ENCODE measurements at regions not wholly inside any gene's neighbourhood (a gene's known extent, or its start where the extent isn't known, plus 50 kb on each side); places are given as distances from the start of the nearest gene placed in this dataset.
"Not testable (repeated sequence)": the region's sequence is repeated elsewhere in the genome, so short reads cannot be mapped to it uniquely, and the experiment has no call there.

GRCh38 chr13:58655086-58655485 is 1023.5 kb downstream of the PCDH17 start:
- DNase-seq = no peak

- no peak for DNase-seq
Observed at GRCh38 chr13:58660826-58661225, 1029.3 kb downstream of the PCDH17 start.

DNA sequence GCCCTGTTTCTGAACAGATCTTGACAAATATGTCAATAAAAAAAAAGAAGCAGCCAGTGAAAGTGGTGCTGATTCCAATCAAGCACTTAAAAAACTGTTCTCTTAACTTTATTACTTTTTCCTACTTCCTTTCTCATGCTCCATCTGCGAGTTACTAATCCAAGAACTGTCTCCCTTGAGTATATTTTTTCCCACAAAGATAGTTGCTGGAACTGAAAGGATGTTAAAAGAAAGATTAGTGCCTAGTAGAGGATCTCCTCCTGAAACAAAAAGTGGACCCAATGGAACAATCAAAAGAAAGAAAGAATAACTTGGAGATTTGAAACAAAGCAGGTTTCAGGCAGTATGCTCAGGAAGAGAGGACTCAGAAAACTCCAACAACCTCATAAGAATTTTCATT is 1034.8 kb downstream of the PCDH17 start:
- DNase-seq = no peak

GRCh38 chr13:58667096-58667495 is 1035.6 kb downstream of the PCDH17 start:
- no peak for DNase-seq

GRCh38 chr13:58680115-58680514 is 1048.6 kb downstream of the PCDH17 start:
- no peak for DNase-seq

GRCh38 chr13:58682616-58683015 is 1051.1 kb downstream of the PCDH17 start:
- no peak for DNase-seq

DNA sequence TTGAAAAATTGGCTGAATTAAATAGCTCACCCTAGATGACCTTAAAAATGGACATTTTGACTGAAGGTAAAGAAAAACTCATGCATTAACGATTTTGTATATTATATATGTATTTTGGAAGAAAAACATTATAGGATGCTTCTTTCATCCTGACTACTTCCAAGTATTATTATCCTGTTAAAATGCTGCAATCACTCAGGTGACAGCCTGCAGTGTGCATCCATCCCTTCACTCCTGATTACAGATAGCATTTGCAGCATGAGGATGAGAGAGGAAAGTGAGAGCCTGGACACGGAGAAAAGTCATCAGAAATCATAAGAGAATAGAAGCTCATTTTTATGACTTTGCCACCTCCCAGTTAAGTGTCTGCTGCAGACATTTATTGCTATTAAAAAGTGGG is 1055.6 kb downstream of the PCDH17 start:
- DNase-seq = no peak

DNA sequence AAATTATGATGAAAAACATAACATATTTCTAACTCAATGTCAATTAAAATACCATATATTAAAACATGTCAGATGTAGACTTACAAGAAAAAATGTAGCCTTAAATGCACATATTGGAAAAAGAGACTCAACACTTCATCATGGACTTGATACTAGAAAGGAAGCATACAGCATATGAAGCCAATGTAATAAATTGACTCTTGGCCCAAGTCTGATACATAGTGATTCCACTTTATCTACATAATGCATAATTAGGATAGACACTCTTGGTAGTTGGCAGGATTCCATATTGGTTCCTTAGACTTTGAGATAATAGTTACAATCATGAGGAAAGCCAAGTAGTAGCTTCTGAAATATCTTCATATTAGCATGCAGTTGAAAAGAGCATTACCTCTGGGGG is 1067.0 kb downstream of the PCDH17 start:
- no peak for DNase-seq

DNA sequence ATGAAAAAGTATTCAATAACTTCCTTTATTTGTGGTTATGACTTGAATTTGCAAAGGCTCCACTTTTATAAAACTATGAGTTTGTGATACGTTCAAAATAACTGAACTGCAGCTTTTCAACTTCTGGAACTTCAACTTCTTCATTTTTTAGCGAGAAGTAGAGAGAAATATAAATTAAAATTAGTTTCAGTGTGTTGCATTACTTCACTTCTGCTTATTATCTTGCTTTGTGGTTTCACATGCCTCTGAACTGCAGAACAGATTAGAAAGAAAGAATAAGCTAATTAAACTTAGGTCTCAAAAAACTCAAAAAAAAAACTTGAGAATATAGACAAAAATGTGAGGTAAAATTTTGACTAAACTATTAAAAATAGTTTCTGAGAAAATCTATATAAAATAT is 1073.4 kb downstream of the PCDH17 start:
- DNase-seq = no peak

DNA sequence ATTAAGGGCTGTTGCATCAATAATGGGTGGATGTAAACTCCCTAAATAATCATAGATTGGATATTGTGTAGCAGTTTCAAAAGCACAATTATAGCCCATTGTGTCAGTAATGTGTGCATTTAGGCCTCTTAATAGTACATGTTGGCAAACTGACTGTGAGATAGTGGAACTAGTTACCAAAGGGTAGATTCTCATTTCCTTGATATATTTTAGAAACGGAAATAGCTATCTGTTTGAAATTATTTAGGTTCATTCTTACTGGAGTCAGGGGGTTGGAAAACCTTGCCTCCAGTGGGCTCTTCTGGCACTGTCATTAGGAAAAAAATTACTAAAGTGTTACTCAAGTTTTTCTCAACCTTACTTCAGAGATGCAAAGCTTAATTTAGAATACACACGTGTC is 1074.9 kb downstream of the PCDH17 start:
- no peak for DNase-seq

GRCh38 chr13:58712191-58712590 is 1080.6 kb downstream of the PCDH17 start:
- no peak for DNase-seq

- not testable (repeated sequence) for DNase-seq
Observed at GRCh38 chr13:58714016-58714415, 1082.5 kb downstream of the PCDH17 start.

DNA sequence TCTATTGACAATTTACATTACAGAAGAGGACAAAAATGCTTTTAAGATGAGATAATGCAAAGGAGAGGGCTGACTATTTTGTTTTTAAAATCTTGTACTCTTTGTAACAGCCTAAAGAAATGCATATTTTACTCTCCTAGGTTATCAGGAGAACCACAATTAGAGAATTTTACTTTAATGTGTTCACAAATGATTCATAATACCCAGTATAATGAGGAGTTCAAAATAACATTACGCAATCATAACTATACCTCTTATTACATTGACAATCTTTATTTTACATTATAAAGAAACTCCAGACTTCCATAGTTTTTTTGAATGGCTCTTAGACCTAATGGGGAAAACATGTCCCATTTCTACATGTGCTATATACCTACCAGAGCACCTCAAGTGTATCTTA is 1089.7 kb downstream of the PCDH17 start:
- DNase-seq = no peak

DNA sequence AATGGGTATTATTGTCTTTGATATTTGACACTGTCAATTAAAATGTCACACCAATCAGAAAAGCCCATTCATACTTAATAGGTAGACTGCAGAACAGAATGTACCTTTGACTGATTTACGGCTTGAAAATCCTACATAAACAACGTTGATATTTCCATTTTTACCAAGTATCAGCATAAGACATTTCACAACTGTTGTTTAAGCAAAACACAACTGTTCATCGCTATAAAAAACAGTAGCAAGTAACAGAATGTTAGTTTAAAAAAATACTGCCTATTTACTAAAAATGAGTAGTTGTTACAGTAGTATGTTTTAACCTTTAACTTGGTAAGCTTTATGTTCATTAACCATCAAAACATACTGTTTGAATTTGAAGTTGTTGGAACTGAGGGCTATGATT is 1096.6 kb downstream of the PCDH17 start:
- no peak for DNase-seq

GRCh38 chr13:58729361-58729760 is 1097.8 kb downstream of the PCDH17 start:
- DNase-seq = peak; percentile 48

- no peak for DNase-seq
Observed at GRCh38 chr13:58744686-58745085, 1113.1 kb downstream of the PCDH17 start.

- no peak for DNase-seq
Observed at GRCh38 chr13:58767566-58767965, 1136.0 kb downstream of the PCDH17 start.

- DNase-seq = no peak
Observed at GRCh38 chr13:58773280-58773859, 1141.8 kb downstream of the PCDH17 start.

DNA sequence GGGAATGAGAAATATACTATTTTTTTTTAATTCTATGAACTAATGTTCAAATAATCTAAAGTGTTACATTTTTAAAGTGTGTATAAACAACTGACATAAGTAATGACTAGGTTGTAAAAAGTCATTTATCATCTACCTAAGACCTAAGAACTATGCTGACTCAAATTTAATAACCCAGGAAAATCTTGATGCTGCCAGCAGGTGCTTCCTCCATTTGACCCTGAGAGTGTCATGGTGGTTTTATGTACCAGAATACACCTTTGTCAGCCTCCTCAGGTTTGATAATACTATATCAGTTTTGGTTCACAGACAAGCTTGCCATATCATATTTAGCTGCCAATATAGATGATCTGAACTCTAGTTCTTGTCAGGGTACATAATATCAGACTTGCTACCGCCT is 1151.2 kb downstream of the PCDH17 start:
- DNase-seq = no peak

GRCh38 chr13:58792854-58793253 is 1161.3 kb downstream of the PCDH17 start:
- DNase-seq = no peak

DNA sequence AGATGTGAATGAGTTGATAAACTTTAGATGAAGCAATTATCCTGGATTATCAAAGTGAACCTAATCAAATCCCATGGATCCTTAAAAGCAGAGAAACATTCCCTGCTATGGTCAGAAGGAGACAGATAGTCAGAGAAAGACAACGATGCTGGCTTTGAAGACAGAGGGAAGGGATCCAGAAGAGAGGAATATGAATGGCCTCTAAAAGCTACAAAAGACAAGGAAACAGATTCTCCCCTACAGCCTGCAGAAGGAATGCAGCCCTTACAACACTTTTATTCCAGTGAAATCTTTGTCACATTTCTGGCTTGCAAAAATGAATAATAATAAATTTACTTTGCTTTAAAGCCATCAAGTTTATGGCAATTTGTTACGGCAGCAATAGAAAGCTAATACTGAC is 1164.2 kb downstream of the PCDH17 start:
- no peak for DNase-seq

DNA sequence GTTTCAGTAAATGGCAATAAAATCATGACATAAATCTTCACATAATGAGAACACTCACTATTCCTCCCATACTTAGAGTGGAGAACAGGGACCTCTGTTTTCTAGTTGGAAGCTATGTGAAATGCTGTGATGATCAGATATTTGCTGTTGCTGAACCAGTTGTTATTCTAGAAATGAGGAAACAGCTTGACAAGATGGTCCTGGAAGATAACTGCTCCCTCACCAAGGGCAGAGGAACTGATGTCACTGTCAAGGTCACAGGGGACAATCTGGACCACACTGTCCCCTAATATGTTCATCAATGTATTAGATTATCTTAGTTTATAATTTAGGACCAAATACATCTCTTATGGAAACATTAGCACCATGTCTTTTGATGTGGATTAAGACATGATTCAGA is 1173.3 kb downstream of the PCDH17 start:
- DNase-seq = no peak

DNA sequence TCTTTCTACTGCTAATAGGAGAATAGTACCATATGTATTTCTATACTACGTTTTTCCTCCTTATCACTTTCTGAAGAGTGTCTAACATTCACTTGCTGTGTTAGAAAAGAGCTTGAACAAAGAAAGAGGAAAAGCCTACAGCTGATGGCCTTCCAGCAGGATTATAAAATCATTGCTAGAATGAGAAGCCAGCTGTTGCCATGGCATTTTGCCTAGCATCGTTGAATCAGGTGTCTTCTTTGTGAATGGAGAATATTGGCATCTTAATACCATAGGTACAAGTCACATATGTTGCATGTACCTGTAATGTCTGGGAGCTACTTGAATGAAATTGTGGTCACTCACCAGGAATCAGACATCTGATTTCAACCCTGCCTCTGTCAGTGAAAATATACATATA is 1174.9 kb downstream of the PCDH17 start:
- DNase-seq = peak; percentile 15

- DNase-seq = no peak
Observed at GRCh38 chr13:58823701-58824100, 1192.2 kb downstream of the PCDH17 start.

DNA sequence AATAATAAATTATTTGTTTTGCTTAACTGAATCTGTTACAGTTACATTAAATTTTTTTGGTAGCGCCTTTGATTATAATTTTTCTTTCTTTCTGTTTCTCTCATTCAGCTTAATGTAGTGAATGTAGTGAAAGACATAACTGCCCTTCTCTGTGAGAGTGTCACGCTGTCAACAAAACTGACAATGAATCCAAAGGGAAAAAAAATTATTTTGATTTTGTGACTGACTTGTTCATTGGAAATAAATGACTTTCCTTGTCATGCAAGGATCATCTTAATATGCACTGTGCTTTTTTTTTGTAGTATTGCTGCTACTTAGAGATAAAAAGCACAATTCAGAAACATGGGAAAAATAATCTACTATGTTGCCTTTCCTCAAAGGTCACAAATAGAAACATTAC is 1196.4 kb downstream of the PCDH17 start:
- no peak for DNase-seq

- DNase-seq = no peak
Observed at GRCh38 chr13:58830841-58831240, 1199.3 kb downstream of the PCDH17 start.
